Esophagus (tissue), 2 donors: ENCODE measurements at regions not wholly inside any gene's neighbourhood (a gene's known extent, or its start where the extent isn't known, plus 50 kb on each side); places are given as distances from the start of the nearest gene placed in this dataset.

Experiments
- H3K27ac ChIP-seq, 2 donors: one replicate each; pipeline ENCODE4 v1.5.1; 2013; ENCODE audit warnings: low read depth in 2 of 2, mild to moderate bottlenecking in 2 of 2, inconsistent platforms in 1 of 2, low read length in 1 of 2, moderate library complexity in 1 of 2
- H3K27me3 ChIP-seq, 2 donors: one replicate each; pipeline ENCODE4 v1.6.1; 2013; ENCODE audit warnings: low read length in 2 of 2, control low read depth in 1 of 2, mild to moderate bottlenecking in 1 of 2; ENCODE audit not compliant: insufficient read depth in 2 of 2, control insufficient read depth in 1 of 2
- H3K36me3 ChIP-seq, 2 donors: one replicate each; pipeline ENCODE4 v1.6.1; 2013; ENCODE audit warnings: low read length in 1 of 2; ENCODE audit not compliant: control insufficient read depth in 2 of 2, insufficient read depth in 2 of 2
- H3K4me1 ChIP-seq, 2 donors: one replicate each; pipeline ENCODE4 v1.6.1; 2013; ENCODE audit warnings: low read length in 1 of 2; ENCODE audit not compliant: control insufficient read depth in 2 of 2, insufficient read depth in 2 of 2
- H3K4me3 ChIP-seq, 2 donors: one replicate each; pipeline ENCODE4 v1.5.1; 2013; ENCODE audit warnings: low read length in 2 of 2, mild to moderate bottlenecking in 2 of 2, low read depth in 1 of 2, moderate library complexity in 1 of 2
- H3K9me3 ChIP-seq, 2 donors: one replicate each; pipeline ENCODE4 v1.6.1; 2013; ENCODE audit warnings: mild to moderate bottlenecking in 2 of 2, low read depth in 1 of 2, low read length in 1 of 2, moderate library complexity in 1 of 2; ENCODE audit not compliant: control insufficient read depth in 2 of 2, insufficient read depth in 1 of 2
- WGBS, 2 donors: extraction: QIAGEN DNeasy Blood & Tissue Kit; methylation state at CpG; one replicate each; pipeline ENCODE4 v1.1.7; 2013; 5-methylcytosine and 5-hydroxymethylcytosine counted together
- donor health status: healthy with polysubstance abuse.
- donor health status: Bipolar disorder and iron deficiency.

GRCh38 chr7:52507546-52508255 lies 527.7 kb upstream of the POM121L12 start:
- no peak overlapping the region for H3K27ac ChIP-seq
- no peaks in the 10 kb centered on the region for H3K9me3 ChIP-seq
- no peak overlapping the region for H3K4me3 ChIP-seq
- no peaks in the 10 kb centered on the region for H3K27me3 ChIP-seq
- WGBS, 2 donors, result 58 to 64% methylated on average over 7 of the region's 7 CpGs
- H3K4me1 ChIP-seq, result no peaks in the 10 kb centered on the region
- no peaks in the 10 kb centered on the region for H3K36me3 ChIP-seq

- Histone ChIP-seq H3K27me3 (no peaks in the 10 kb centered on the region), H3K36me3 (no peaks in the 10 kb centered on the region), H3K9me3 (no peaks in the 10 kb centered on the region), H3K27ac (no peak overlapping the region), H3K4me3 (no peak overlapping the region), H3K4me1 (no peaks in the 10 kb centered on the region)
- 11 to 18% methylated on average over 2 of the region's 2 CpGs for WGBS, 2 donors
Measured at GRCh38 chr7:52506325-52506724, 529.1 kb upstream of the POM121L12 start.

DNA sequence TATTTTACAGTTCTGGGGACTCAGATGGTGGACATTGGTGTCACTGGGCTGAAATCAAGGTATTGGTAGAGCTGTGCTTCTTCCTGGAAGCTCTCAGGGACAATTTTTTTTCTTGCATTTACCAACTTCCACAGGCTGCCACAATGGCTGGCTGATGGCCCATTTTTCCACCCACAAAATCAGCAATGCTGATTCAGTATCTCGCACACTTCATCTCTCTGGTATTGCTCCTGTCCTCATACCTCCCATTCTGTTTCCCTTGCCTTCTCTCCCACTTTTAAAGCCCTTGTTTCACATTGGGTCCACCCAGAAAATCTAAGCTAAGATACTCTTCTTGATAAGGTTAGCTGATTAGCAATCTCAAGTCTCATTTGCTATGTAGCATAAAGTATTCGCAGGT lies 530.9 kb upstream of the POM121L12 start:
- Histone ChIP-seq H3K4me1 (no peaks in the 10 kb centered on the region), H3K36me3 (no peaks in the 10 kb centered on the region)
- whole genome bisulfite sequencing, 2 donors, result 83 to 90% methylated on average over 2 of the region's 2 CpGs

DNA sequence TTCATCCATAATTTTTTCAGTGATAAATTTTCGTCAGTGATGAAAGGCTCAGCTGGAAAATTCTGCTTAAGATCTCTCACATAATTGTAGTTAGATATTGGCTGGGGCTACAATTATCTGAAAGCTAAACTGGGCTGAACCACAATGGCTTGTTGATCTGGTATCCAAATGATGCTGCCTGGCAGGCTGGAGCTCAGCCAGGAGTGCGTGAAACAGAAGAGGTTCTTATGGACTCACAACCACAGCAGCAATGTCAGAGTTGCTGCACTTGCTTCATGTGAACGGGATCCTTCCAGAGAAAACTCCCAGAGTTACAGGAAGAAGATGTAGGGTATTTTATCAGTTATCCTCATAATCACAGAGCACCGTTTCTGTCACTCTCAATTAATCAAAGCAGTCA lies 533.2 kb upstream of the POM121L12 start:
- no peaks in the 10 kb centered on the region for H3K27me3 ChIP-seq
- WGBS, 2 donors, result 59 to 69% methylated on average over 4 of the region's 4 CpGs

More for the DNA sequence above, 530.9 kb upstream of the POM121L12 start:
- no peaks in the 10 kb centered on the region for H3K27me3 ChIP-seq
- H3K4me3 ChIP-seq, result no peak overlapping the region
- H3K27ac ChIP-seq, result no peak overlapping the region
- no peaks in the 10 kb centered on the region for H3K9me3 ChIP-seq

DNA sequence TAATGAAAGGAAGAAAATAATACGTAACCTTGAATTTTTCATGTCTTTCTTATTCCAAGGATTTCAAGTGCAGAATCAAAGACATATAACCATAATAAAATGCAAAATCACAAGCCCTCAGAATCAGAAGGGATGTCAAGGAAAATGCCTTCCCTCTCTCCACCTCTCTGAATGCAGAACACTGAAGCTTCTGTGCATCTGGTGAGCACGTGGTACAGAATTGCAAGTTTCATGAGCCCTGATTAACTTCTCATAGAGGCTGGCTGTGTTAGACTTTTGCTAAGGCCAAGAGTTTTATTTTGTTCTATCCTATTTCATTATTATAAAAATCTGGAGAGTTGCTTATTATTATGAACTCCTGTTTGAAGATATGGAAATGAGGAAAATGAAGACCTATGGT lies 533.7 kb upstream of the POM121L12 start:
- no peaks in the 10 kb centered on the region for H3K36me3 ChIP-seq
- H3K4me3 ChIP-seq, result no peak overlapping the region
- no peaks in the 10 kb centered on the region for H3K27me3 ChIP-seq
- H3K4me1 ChIP-seq, result no peaks in the 10 kb centered on the region
- no peaks in the 10 kb centered on the region for H3K9me3 ChIP-seq
- WGBS, 2 donors, result 76 to 79% methylated on average over 2 of the region's 2 CpGs
- H3K27ac ChIP-seq, result no peak overlapping the region

More for the DNA sequence above, 533.2 kb upstream of the POM121L12 start:
- Histone ChIP-seq H3K4me1 (no peaks in the 10 kb centered on the region), H3K9me3 (no peaks in the 10 kb centered on the region), H3K36me3 (no peaks in the 10 kb centered on the region), H3K4me3 (no peak overlapping the region), H3K27ac (no peak overlapping the region)

- 16 to 29% methylated on average over 3 of the region's 3 CpGs for WGBS, 2 donors
- Histone ChIP-seq H3K27me3 (no peaks in the 10 kb centered on the region), H3K9me3 (no peaks in the 10 kb centered on the region), H3K4me3 (no peak overlapping the region), H3K4me1 (no peaks in the 10 kb centered on the region), H3K27ac (no peak overlapping the region), H3K36me3 (no peaks in the 10 kb centered on the region)
Measured at GRCh38 chr7:52500841-52501240, 534.6 kb upstream of the POM121L12 start.

- H3K27me3 ChIP-seq, result no peaks in the 10 kb centered on the region
- 62 to 75% methylated on average over 1 of the region's 1 CpG for WGBS, 2 donors
Measured at GRCh38 chr7:52498366-52498765, 537.1 kb upstream of the POM121L12 start.

GRCh38 chr7:52486267-52486666 lies 549.2 kb upstream of the POM121L12 start:
- no peaks in the 10 kb centered on the region for H3K36me3 ChIP-seq
- H3K4me1 ChIP-seq, result no peaks in the 10 kb centered on the region
- H3K9me3 ChIP-seq, result no peaks in the 10 kb centered on the region
- H3K4me3 ChIP-seq, result no peak overlapping the region
- no peak overlapping the region for H3K27ac ChIP-seq
- 60 to 63% methylated on average over 3 of the region's 3 CpGs for WGBS, 2 donors
- no peaks in the 10 kb centered on the region for H3K27me3 ChIP-seq

More at GRCh38 chr7:52498366-52498765, 537.1 kb upstream of the POM121L12 start:
- Histone ChIP-seq H3K4me3 (no peak overlapping the region), H3K4me1 (no peaks in the 10 kb centered on the region), H3K9me3 (no peaks in the 10 kb centered on the region), H3K36me3 (no peaks in the 10 kb centered on the region), H3K27ac (no peak overlapping the region)

DNA sequence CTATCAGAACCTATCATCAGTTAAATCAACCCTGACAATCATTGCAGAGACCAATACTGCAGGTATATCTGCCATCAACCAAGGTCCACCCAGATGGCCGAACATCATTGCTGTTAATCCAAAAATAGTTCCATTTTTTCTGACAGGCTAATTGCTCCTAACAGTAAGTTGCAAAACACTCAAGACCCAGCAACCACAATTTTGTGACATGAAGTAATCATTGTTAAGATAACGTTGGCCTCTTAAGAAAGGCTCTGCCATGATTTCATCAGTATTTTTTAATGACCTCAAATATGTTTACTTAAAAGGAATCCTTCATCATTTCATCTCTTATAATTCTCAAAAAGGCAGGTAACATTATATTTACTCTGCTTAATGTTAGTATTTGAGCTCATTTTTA lies 553.4 kb upstream of the POM121L12 start:
- no peaks in the 10 kb centered on the region for H3K4me1 ChIP-seq
- no peaks in the 10 kb centered on the region for H3K36me3 ChIP-seq
- H3K9me3 ChIP-seq, result no peaks in the 10 kb centered on the region
- 59 to 72% methylated on average over 2 of the region's 2 CpGs for WGBS, 2 donors
- H3K27ac ChIP-seq, result no peak overlapping the region
- H3K27me3 ChIP-seq, result no peaks in the 10 kb centered on the region
- H3K4me3 ChIP-seq, result no peak overlapping the region

DNA sequence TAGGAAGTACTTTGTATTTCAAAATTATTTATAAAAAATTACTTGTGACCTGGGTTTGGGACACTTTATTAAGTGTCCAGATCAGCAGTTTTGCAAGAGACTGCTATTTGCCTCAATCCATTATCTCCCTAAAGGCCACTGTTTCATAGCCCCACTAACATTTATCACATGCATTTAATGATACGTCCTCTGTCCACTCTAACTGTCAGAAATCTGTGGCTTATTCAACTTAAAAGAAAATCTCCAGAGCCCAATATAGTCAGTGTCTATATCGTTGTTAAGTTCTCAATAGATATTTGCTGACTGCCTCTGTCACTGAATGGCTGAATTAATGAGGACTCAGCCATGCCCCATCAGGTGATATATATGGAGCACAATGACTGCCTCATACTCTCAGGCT lies 553.9 kb upstream of the POM121L12 start:
- H3K27ac ChIP-seq, result no peak overlapping the region
- 63 to 75% methylated on average over 2 of the region's 2 CpGs for WGBS, 2 donors
- H3K4me1 ChIP-seq, result no peaks in the 10 kb centered on the region
- no peaks in the 10 kb centered on the region for H3K9me3 ChIP-seq
- H3K4me3 ChIP-seq, result no peak overlapping the region
- no peaks in the 10 kb centered on the region for H3K36me3 ChIP-seq
- H3K27me3 ChIP-seq, result no peaks in the 10 kb centered on the region
